ENCODE measurements at regions not wholly inside any gene's neighbourhood (a gene's known extent, or its start where the extent isn't known, plus 50 kb on each side); places are given as distances from the start of the nearest gene placed in this dataset.

DNA sequence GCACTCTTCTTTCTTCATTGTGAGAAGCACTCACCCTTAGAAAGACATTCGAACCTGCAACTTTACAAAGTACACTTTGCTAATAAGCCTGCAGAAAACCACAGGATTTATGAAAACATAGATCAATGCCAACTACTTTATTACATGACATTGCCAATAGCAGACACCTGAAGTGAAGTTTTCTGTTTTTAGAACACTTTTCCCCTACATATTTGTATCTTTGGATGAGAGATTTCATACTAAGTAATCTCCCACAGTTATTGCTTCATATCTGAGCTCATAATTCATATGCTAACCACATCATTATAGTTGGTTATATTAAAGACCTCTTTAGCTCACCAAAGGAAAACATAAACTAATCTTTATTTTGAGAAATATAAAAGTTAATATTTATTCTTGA lies 276.5 kb upstream of the CTSO start:
- TF ChIP-seq GATA2 (IDR thresholded peaks at IDR 0.05; ENCODE audit: insufficient read depth, insufficient read length, low read depth, low read length) (no peak), MYC (IDR thresholded peaks at IDR 0.05; ENCODE audit: low read depth, low read length) (no peak), POLR2A (IDR thresholded peaks at IDR 0.05; ENCODE audit: low read depth, low read length) (no peak), POLR2AphosphoS5 (IDR thresholded peaks at IDR 0.05; ENCODE audit: insufficient read depth, low read depth, low read length) (no peak)
- TF ChIP-seq, protein P1, sequence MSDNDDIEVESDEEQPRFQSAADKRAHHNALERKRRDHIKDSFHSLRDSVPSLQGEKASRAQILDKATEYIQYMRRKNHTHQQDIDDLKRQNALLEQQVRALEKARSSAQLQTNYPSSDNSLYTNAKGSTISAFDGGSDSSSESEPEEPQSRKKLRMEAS (IDR thresholded peaks at IDR 0.05; ENCODE audit: insufficient read depth, insufficient read length), result no peak
- TF ChIP-seq, protein P2, sequence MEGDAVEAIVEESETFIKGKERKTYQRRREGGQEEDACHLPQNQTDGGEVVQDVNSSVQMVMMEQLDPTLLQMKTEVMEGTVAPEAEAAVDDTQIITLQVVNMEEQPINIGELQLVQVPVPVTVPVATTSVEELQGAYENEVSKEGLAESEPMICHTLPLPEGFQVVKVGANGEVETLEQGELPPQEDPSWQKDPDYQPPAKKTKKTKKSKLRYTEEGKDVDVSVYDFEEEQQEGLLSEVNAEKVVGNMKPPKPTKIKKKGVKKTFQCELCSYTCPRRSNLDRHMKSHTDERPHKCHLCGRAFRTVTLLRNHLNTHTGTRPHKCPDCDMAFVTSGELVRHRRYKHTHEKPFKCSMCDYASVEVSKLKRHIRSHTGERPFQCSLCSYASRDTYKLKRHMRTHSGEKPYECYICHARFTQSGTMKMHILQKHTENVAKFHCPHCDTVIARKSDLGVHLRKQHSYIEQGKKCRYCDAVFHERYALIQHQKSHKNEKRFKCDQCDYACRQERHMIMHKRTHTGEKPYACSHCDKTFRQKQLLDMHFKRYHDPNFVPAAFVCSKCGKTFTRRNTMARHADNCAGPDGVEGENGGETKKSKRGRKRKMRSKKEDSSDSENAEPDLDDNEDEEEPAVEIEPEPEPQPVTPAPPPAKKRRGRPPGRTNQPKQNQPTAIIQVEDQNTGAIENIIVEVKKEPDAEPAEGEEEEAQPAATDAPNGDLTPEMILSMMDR (IDR thresholded peaks at IDR 0.05; ENCODE audit: extremely low read depth in 1 of 2, insufficient read depth in 1 of 2, low read depth in 1 of 2, low read length in 2 of 2), result no peak
- no peak overlapping the region for H3K27ac ChIP-seq (ENCODE audit: insufficient read depth, low read depth, low read length)
- no peak overlapping the region for H3K4me2 ChIP-seq (ENCODE audit: insufficient read depth, low read length)
- FAIRE-seq (no peak), DNase-seq (ENCODE audit: low read depth, low spot score) (no peak)
- dilution Hi-C loops (cut with MboI; ENCODE audit: extremely low pct_ligation_motif_present, low sequenced_read_pairs), result no loop called here
- no peaks in the 10 kb centered on the region for H3K9me3 ChIP-seq (replicated peaks; ENCODE audit: control insufficient read depth, insufficient read depth, low read length)
- POLR2A ChIA-PET, result no interaction called here
- intact Hi-C loops (cut with micrococcal nuclease), result no loop called here
- no peak overlapping the region for H3K9ac ChIP-seq (replicated peaks; ENCODE audit: extremely low read depth, insufficient read depth, low read length)
- no peaks in the 10 kb centered on the region for H3K36me3 ChIP-seq (ENCODE audit: control insufficient read depth in 2 of 2, extremely low read depth in 1 of 2, insufficient read depth in 2 of 2, low read length in 2 of 2)
- BruUV-seq (replicated peaks), result no TSS peak
- no peak overlapping the region for H2AFZ ChIP-seq (ENCODE audit: low read depth, low read length)
- H3K79me2 ChIP-seq (ENCODE audit: control insufficient read depth, insufficient read depth, low read length), result no peaks in the 10 kb centered on the region
- no peaks in the 10 kb centered on the region for H3K9me1 ChIP-seq (replicated peaks; ENCODE audit: control insufficient read depth, extremely low read depth, insufficient read depth, low read length)
- no peak overlapping the region for H3K4me3 ChIP-seq (replicated peaks in 1 of 3; ENCODE audit: insufficient read depth in 1 of 3, low read depth in 1 of 3, low read length in 3 of 3)
- H4K20me1 ChIP-seq (replicated peaks; ENCODE audit: control insufficient read depth, extremely low read depth, insufficient read depth, low read length), result no peaks in the 10 kb centered on the region
- H3K4me1 ChIP-seq (ENCODE audit: control insufficient read depth, extremely low read depth, insufficient read depth, low read length), result no peaks in the 10 kb centered on the region
- CTCF ChIA-PET, result no interaction called here
- H3K27me3 ChIP-seq (ENCODE audit: control insufficient read depth in 2 of 2, insufficient read depth in 2 of 2, low read length in 2 of 2), result no peaks in the 10 kb centered on the region

DNA sequence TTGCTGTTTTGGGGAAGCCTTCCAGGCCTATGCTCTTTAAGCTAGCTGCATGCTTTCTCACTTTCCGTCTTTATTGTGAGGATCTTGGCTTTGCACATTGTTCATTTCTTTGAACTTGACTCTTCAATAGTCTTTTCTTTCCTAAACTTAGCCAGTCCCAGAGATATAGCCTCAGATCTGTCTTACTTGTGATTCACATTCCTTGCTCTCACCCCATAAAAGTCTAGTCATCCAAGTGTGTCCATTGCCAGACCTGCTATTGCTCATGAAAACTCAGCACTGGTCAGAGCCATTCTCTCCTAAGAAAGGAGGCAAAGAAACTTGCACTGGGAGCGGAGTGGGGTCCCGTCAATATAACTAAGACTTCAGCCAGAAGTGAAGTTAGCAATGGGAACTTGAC lies 275.0 kb upstream of the CTSO start:
- POLR2A ChIA-PET, result no interaction called here
- H3K9me1 ChIP-seq (replicated peaks; ENCODE audit: control insufficient read depth, extremely low read depth, insufficient read depth, low read length), result no peaks in the 10 kb centered on the region

More for the DNA sequence above, 275.0 kb upstream of the CTSO start:
- Histone ChIP-seq H3K27me3 (ENCODE audit: control insufficient read depth in 2 of 2, insufficient read depth in 2 of 2, low read length in 2 of 2) (no peaks in the 10 kb centered on the region), H3K4me3 (replicated peaks in 1 of 3; ENCODE audit: insufficient read depth in 1 of 3, low read depth in 1 of 3, low read length in 3 of 3) (no peak overlapping the region), H4K20me1 (replicated peaks; ENCODE audit: control insufficient read depth, extremely low read depth, insufficient read depth, low read length) (no peaks in the 10 kb centered on the region), H3K79me2 (ENCODE audit: control insufficient read depth, insufficient read depth, low read length) (no peaks in the 10 kb centered on the region), H2AFZ (ENCODE audit: low read depth, low read length) (no peak overlapping the region), H3K36me3 (ENCODE audit: control insufficient read depth in 2 of 2, extremely low read depth in 1 of 2, insufficient read depth in 2 of 2, low read length in 2 of 2) (no peaks in the 10 kb centered on the region), H3K4me1 (ENCODE audit: control insufficient read depth, extremely low read depth, insufficient read depth, low read length) (no peaks in the 10 kb centered on the region), H3K9ac (replicated peaks; ENCODE audit: extremely low read depth, insufficient read depth, low read length) (no peak overlapping the region), H3K4me2 (ENCODE audit: insufficient read depth, low read length) (no peak overlapping the region), H3K27ac (ENCODE audit: insufficient read depth, low read depth, low read length) (no peak overlapping the region), H3K9me3 (replicated peaks; ENCODE audit: control insufficient read depth, insufficient read depth, low read length) (no peaks in the 10 kb centered on the region)
- dilution Hi-C loops (cut with MboI; ENCODE audit: extremely low pct_ligation_motif_present, low sequenced_read_pairs) (no loop called here), intact Hi-C loops (cut with micrococcal nuclease) (no loop called here)
- no peak for FAIRE-seq
- no TSS peak for BruUV-seq (replicated peaks)
- TF ChIP-seq, protein P2 (IDR thresholded peaks at IDR 0.05; ENCODE audit: extremely low read depth in 1 of 2, insufficient read depth in 1 of 2, low read depth in 1 of 2, low read length in 2 of 2), result no peak
- TF ChIP-seq, protein P1 (IDR thresholded peaks at IDR 0.05; ENCODE audit: insufficient read depth, insufficient read length), result no peak
- TF ChIP-seq EZH2 (IDR thresholded peaks at IDR 0.05; ENCODE audit: borderline replicate concordance, low read depth, low read length, severe bottlenecking) (no peak), FOS (IDR thresholded peaks at IDR 0.05; ENCODE audit: borderline replicate concordance, insufficient read depth, low read length) (no peak), POLR2AphosphoS5 (IDR thresholded peaks at IDR 0.05; ENCODE audit: insufficient read depth, low read depth, low read length) (no peak), GATA2 (IDR thresholded peaks at IDR 0.05; ENCODE audit: insufficient read depth, insufficient read length, low read depth, low read length) (no peak), JUN (IDR thresholded peaks at IDR 0.05; ENCODE audit: borderline replicate concordance, insufficient read depth, insufficient read length, low read depth) (no peak), POLR2A (IDR thresholded peaks at IDR 0.05; ENCODE audit: low read depth, low read length) (no peak), MYC (IDR thresholded peaks at IDR 0.05; ENCODE audit: low read depth, low read length) (no peak)
- CTCF ChIA-PET, result no interaction called here
- no peak for DNase-seq (ENCODE audit: low read depth, low spot score)

Data from endothelial cell of umbilical vein (primary cell).